ENCODE measurements at regions not wholly inside any gene's neighbourhood (a gene's known extent, or its start where the extent isn't known, plus 50 kb on each side); places are given as distances from the start of the nearest gene placed in this dataset.

DNA sequence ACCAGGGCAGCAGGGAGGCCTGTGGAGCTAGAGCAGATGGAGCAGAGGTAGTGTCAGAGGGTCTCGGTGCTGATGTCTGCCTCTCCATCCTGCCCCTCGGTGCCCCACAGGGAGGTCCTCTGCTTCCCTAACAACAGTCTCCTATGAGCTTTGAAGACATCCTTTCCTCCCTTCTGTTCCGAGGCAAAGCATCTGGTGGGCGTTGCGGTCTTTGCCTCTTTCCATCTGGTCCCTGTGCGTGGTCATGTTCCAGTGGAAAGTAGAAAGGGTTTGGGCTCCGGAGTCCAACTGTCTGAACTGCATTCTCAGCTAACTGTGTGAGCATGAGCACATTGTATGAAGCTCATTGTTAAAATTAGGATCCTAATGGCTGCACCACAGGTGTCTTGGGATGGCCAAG lies 370.6 kb downstream of the AACS start:
- no peak for DNase-seq
- in situ Hi-C loops (cut with HindIII; ENCODE audit: low pct_ligation_motif_present, low pct_unique_long_range_greater_than_20kb, low sequenced_read_pairs): no loop called here

DNA sequence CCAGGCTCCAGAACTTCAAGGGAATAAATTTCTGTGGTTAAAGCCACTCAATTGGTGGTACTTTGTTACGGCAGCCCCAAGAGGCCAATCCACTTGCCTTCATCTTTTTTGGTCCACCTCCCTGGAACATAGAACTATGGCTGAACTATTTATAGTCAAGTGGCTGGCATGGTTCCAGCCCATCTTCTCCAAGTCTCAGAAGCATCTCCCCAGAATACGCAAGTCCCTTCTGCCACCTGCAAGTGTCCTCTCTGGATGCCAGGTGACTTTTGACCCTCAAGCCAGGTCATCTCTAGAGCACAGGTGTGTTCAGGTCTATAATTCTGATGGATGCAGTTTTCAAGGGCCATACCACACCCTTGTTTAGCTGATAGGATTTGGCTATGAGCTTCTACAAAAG lies 371.5 kb downstream of the AACS start:
- no peak for DNase-seq
- in situ Hi-C loops (cut with HindIII; ENCODE audit: low pct_ligation_motif_present, low pct_unique_long_range_greater_than_20kb, low sequenced_read_pairs): no loop called here

DNA sequence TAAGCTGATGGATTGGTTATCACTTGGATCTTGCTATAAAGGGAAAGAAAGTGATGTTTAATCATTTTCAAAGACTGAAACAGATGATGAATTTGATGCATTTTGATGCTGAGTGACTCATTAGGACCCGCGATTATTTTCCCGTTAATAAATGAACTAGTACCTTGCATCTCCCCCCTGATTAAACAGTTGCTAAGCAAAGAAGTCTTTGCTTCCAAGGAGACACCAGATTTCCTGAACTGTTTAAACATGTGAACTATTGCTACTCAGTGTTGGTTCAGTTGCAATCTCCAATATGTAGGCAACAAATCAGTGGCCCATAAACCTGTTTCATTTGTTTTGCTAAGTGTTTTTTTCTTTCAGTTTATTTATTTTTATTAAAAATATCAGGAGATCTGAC lies 375.2 kb downstream of the AACS start:
- in situ Hi-C loops (cut with HindIII; ENCODE audit: low pct_ligation_motif_present, low pct_unique_long_range_greater_than_20kb, low sequenced_read_pairs): no loop called here

DNA sequence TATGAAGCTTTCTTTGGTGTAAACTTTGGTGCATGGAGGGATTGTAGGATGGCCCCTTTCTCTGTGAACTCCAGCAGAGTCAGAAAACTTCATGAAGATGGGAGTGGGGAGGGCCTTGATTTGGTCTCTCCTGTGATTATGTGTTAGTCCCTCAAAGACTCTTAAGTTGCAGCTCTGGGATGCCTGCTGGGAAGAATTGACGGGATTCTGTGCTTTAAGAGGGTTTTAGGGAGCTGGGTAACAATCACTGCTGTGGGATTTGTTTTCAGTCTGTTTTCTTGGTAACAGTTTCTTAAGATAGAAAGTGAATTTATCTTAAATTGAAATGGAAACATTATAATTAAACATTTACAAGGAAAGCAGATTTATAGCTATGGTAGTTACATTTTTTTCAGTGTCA lies 378.1 kb downstream of the AACS start:
- DNase-seq: no peak
- in situ Hi-C loops (cut with HindIII; ENCODE audit: low pct_ligation_motif_present, low pct_unique_long_range_greater_than_20kb, low sequenced_read_pairs): no loop called here

More for the DNA sequence above, 375.2 kb downstream of the AACS start:
- DNase-seq: no peak

DNA sequence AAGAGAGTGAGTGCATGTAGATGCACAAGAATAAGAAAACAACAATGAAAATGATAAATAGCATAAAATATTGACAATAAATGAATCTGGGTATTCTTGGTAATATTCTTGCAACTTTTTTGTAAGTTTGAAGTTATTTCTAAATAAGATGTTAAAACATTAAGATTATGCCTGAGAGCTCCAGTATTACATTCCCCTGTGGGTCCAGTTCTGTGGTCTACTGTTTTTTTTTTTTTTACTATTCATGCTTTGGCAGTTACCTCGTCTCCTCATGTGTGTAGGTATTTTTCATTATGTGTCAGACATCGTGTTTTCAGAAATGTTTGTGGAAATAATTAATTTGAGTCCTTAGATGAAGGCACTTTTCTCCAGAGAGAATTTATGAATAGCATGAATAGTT lies 386.2 kb downstream of the AACS start:
- in situ Hi-C loops (cut with HindIII; ENCODE audit: low pct_ligation_motif_present, low pct_unique_long_range_greater_than_20kb, low sequenced_read_pairs): no loop called here
- DNase-seq: no peak

DNA sequence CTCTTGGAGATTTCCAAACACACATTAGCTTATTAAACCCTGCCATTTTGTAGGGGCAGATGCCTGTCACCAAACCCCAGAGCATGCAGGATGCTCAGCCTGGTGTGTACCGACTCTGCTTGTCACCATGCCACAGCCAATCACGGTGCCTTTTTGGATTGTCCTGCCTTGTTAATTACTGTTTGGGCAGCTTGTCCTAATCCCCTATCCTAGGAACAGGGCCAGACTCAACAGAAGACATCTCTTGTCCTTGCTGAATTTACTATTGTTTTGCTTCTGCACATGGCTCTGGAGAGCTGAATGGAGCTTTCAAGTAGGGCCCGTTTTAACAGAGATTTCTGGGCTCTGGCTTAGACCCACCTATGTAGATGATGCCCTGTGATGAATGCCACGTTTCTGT lies 388.5 kb downstream of the AACS start:
- DNase-seq: no peak
- in situ Hi-C loops (cut with HindIII; ENCODE audit: low pct_ligation_motif_present, low pct_unique_long_range_greater_than_20kb, low sequenced_read_pairs): no loop called here

DNA sequence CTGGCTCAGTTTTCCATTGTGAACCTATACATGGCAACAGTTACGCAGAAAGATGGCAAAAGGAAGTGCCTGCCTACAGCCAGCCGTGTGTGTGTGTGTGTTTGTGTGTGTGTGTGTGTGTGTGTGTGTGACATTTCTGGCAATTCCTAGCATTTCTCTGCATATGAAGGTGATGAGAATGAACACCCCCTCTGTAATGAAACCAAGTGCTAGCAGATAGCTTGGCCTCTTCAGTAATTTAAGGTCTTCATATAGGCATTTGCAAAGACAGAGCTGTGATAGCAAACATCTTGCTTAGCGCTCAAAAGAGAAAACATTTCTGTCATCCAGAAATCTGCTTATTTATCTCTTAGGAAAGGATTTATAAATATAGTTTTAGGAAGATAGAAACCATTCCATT lies 389.1 kb downstream of the AACS start:
- no peak for DNase-seq
- in situ Hi-C loops (cut with HindIII; ENCODE audit: low pct_ligation_motif_present, low pct_unique_long_range_greater_than_20kb, low sequenced_read_pairs): no loop called here

DNA sequence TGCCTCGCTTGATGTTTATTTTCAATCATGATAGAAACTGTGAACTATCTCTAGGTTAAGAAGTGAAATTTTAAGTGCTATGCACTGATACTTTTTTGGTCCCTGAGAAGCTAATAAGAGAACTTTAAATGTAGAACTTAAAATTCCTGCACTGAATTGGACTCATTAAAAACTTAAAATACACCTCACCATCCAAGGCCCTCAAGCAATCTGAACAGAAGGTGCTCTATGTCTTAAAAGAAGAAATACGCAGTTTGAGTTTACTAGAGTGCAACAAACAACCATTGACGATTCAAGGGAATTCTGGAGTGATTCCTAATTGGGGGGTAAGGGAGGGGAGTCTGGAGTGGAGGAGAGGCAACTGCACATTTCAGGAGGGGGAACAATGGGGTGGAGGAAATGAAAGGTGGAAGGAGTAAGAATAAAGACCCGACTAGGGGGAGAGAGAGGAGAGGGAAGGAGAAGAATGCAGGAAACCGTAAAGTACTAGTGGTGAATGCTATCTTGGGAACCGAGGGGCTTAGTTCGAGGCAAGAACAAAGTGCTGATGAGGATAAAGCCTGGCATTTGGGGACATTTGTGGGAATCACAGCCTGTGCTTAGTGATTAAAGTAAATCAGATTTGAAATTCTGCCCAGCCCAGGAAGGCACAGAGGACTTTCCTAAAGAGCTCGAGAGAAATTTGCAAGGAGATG lies 389.7 kb downstream of the AACS start:
- in situ Hi-C loops (cut with HindIII; ENCODE audit: low pct_ligation_motif_present, low pct_unique_long_range_greater_than_20kb, low sequenced_read_pairs): no loop called here
- DNase-seq: no peak

DNA sequence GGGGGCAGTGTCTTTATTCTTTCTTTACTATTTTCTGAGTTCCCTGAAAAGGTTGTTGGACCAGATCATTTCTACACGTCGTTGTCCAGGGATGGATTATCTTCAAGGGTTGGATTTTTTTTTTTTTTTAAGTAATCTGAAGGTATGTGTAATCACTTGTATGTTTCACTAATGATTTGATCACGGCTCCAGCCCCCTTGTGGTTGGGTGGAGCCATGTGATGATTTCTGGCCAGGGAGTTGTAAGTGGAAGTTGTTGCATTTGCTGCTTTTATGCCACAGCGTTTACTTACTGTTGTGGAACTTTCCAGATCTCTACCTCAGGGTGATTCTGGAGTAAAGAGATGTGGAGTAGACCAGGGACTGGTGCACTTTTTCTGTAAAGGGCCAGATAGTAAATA lies 390.3 kb downstream of the AACS start:
- in situ Hi-C loops (cut with HindIII; ENCODE audit: low pct_ligation_motif_present, low pct_unique_long_range_greater_than_20kb, low sequenced_read_pairs): no loop called here
- no peak for DNase-seq

DNA sequence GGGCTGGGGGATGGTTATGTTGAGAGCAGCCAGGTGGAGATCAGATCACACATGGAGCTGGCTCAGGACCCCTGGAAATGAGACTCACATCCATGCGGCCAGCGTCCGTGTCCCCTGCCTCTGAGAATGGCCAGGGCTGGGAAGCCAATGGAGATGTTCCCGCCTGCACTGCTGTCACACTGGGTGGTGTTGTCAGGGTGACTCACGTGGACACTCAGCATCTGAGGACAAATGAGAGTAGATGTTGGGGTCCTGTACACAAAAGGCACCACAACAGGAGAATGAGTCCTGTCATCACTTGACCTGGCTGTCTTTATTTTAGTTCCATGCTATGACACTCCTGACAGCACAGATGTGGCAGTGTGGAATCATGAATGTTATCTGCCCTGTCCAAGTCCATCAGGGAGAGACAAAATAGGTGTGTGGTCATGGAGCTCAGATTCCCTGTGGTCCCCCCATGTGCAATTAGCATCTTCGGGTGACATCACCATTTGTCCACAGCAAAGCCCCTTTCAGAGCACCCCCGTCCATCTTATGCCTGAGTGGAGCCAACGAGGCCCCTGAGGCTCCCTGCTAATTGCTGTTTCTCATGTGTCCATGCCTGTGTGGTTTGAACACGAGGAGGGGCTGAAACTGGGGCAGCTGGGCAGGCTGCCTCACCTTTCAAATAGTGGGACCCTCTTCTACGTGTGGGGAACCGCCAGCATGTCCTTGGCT lies 393.5 kb downstream of the AACS start:
- no peak for DNase-seq
- in situ Hi-C loops (cut with HindIII; ENCODE audit: low pct_ligation_motif_present, low pct_unique_long_range_greater_than_20kb, low sequenced_read_pairs): no loop called here

DNA sequence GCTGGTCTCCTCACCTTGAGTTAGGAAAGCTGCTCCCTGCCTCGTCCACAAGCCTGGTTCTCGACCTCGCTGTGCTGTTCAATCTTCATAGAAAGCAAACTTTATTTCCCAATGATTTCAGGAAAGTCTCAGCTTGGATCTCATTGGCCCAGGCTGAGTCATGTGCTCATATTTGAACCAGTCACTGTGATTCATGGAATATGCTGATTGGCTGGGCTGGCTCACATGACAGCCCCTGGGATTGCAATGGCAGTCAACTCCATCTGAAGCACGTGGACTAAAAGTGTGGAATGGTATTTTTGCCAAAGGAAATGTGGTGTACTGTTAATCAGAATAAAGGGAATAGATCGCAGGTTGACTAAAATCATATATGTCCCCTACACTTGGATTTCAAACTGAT lies 396.6 kb downstream of the AACS start:
- in situ Hi-C loops (cut with HindIII; ENCODE audit: low pct_ligation_motif_present, low pct_unique_long_range_greater_than_20kb, low sequenced_read_pairs): no loop called here
- no peak for DNase-seq

DNA sequence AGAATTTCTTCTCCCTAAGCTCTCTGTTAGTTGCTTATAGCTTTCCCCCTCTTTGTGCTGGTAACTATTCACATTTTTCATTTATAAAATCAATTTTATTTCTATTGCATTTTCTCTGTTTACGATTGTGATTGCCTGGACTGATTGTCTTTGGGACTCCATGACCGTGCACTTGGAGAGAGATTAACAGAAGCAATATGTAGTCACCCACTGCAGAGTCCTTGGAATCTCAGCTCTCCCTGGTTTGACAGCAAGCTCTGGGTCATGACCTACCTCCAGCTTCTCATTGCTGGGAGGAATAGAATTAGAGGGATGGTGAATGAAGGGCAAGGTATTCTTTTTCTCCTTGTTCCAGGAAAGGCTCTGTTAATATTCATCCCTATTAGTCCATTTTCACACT lies 398.2 kb downstream of the AACS start:
- DNase-seq: no peak
- in situ Hi-C loops (cut with HindIII; ENCODE audit: low pct_ligation_motif_present, low pct_unique_long_range_greater_than_20kb, low sequenced_read_pairs): no loop called here

DNA sequence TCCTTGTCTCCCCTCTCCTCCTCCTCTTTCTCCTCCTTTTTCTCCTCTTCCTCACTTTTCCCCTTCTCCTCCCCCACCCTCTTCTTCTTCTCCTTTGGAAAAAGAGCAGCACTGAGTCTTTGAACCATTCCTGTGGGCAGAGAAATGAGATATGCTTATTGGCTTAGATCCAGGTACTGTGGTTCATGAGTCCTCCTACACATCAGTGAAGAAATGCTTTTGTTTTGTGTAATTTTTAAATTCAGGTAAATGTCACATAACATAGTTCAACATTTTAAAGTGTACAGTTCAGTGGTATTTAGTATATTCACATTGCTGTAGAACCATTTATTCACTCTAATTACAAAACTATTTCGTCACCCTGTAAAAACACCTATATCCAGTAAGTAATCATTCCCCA lies 402.1 kb downstream of the AACS start:
- DNase-seq: no peak
- in situ Hi-C loops (cut with HindIII; ENCODE audit: low pct_ligation_motif_present, low pct_unique_long_range_greater_than_20kb, low sequenced_read_pairs): no loop called here

DNA sequence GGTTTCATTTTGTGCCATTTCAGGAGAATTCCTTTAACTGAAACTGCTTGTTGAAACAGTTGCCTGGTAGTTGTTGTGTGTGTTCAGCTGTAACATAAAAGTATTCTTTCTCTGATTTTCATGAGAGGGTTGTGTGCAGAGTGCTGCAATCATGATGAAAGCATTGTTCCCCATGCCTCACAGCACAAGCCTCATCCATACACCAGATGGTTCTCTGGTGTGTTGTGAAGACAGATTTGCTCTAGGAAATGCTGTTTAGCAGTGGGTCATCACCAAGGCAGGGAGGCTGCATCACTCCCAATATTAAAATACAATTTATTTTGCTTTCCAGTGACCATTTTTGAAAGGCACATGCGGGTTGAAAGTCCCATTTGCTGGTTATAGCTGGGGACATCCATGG lies 404.4 kb downstream of the AACS start:
- in situ Hi-C loops (cut with HindIII; ENCODE audit: low pct_ligation_motif_present, low pct_unique_long_range_greater_than_20kb, low sequenced_read_pairs): no loop called here
- no peak for DNase-seq

DNA sequence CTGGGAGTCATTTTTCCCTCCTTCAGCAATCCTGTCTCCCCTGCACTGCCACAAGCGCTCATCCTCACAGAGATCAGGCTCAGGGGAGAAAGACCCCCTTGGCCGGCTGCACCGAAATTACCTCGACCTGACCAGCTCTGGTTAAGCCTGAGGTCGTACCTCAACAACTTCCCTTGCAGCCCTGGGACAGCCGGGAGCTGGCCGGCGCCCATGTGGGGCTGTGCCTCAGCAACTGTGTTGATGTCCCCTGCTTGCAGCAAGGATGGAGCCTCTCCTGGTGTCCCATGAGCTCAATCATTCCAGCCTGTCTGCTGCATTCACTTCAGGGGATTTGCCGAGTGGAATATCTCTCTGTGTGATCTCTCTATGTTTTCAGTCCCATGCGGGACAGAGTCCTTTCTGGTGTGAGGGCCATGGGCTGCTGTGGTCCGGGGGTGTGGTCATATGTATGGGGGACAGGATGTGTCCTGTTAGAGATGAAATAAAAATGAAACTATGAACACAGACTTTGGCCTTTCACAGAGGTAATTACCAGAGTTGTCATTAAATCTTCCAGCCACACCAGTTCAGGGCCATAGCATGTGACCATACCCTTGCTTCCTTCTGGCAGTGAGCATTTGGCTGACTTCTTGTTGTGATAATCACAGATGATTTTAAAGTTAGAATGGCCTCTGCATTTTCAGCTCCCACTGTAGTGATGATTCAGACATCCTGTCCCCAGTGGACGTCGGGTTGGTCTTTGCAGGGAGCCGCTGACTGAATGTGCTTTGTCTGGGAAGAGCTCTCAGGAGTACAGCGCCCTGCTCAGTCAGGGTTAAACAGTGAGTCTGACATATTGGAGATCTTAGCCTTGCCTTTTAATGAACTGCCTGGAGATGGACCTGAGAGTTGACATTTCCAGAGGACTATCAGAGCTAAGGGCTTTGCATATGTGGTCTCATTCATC lies 405.9 kb downstream of the AACS start:
- no peak for DNase-seq
- in situ Hi-C loops (cut with HindIII; ENCODE audit: low pct_ligation_motif_present, low pct_unique_long_range_greater_than_20kb, low sequenced_read_pairs): no loop called here

DNA sequence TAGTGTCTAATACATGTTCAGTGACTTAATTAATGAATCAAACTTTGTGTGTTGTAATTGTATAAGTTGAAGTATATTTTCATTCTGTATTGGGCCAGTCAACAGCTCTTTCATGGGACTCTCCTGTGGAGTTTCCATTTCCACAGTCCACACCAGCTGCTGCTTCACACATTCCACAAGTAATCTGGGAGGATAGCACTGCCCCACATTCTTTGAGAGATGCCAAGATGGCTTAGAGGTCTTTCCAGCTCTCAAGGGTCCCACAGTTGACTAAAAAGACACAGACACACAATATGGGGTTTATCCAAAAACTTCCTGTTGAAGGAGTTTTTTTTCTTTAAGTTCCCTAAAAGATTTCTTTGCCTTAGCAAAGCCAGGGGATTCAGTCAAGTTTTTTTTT lies 408.3 kb downstream of the AACS start:
- no peak for DNase-seq
- in situ Hi-C loops (cut with HindIII; ENCODE audit: low pct_ligation_motif_present, low pct_unique_long_range_greater_than_20kb, low sequenced_read_pairs): no loop called here

DNA sequence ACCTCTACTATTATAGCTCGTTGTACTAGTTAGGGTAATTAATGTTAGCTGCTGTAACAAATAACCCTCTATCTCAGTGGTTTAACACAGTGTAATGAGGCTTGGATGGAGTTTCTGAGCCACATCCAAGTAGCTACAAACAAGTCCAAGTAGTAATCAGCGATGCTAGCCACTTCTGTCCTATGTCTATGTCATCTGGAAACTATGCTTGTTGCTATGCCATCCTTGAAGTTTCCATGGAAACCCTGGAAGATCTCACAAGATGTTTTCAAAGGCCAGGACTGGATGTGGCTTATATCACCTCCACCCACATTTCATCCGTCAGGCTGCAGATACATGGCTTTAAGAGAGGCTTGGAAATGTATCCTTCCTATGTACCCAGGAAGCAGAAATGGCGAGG lies 422.1 kb downstream of the AACS start:
- in situ Hi-C loops (cut with HindIII; ENCODE audit: low pct_ligation_motif_present, low pct_unique_long_range_greater_than_20kb, low sequenced_read_pairs): no loop called here

DNA sequence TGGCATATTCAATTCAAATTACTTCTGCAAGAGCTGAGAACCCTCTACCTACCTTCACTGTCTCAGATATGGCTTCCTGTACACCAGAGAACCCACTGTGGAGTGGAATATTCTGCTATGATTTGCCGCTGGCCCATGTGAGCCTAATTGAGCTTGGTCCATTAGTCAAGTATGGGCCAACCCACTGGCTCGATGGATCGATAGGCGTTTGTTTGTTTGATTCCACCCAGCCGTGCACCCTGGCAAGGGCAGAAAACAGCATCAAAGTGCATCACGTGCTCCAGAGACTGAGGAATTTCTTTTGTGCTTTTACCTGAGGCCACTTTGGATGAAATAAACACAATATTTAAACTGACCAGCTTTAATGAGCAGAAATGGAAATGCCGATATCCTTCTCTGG lies 426.3 kb downstream of the AACS start:
- in situ Hi-C loops (cut with HindIII; ENCODE audit: low pct_ligation_motif_present, low pct_unique_long_range_greater_than_20kb, low sequenced_read_pairs): no loop called here
- no peak for DNase-seq

More for the DNA sequence above, 422.1 kb downstream of the AACS start:
- no peak for DNase-seq

Data from ACHN (cell line).